Loucy (cell line): ENCODE measurements at regions not wholly inside any gene's neighbourhood (a gene's known extent, or its start where the extent isn't known, plus 50 kb on each side); places are given as distances from the start of the nearest gene placed in this dataset.

Experiments used
- H2AFZ ChIP-seq: fragments of 200-600 bp; sonication (generic); 2 replicates; pipeline ENCODE4 v1.6.0; 2016; ENCODE audit warnings: antibody characterized with exemption, mild to moderate bottlenecking, low read length, moderate library complexity
- H3F3A ChIP-seq: fragments of 200-600 bp; 2 replicates; pipeline ENCODE4 v1.6.0; 2016; ENCODE audit warnings: antibody characterized with exemption, low read depth, mild to moderate bottlenecking
- H3K27me3 ChIP-seq: fragments of 200-600 bp; sonication (generic); 2 replicates; pipeline ENCODE4 v1.6.1; 2014; ENCODE audit warnings: low read length, mild to moderate bottlenecking; ENCODE audit not compliant: insufficient read depth, poor library complexity, severe bottlenecking
- H3K36me3 ChIP-seq: fragments of 200-600 bp; sonication (generic); 2 replicates; pipeline ENCODE4 v1.6.1; 2016; ENCODE audit warnings: low read length; ENCODE audit not compliant: insufficient read depth
- H3K4me1 ChIP-seq: fragments of 200-600 bp; sonication (generic); 2 replicates; pipeline ENCODE4 v1.5.1; 2014; ENCODE audit warnings: low read length, mild to moderate bottlenecking; ENCODE audit not compliant: insufficient read depth, poor library complexity, severe bottlenecking
- H3K4me2 ChIP-seq: fragments of 200-600 bp; sonication (generic); 2 replicates; pipeline ENCODE4 v1.6.0; 2014; ENCODE audit warnings: antibody characterized with exemption, low read length, low read depth, mild to moderate bottlenecking; ENCODE audit not compliant: poor library complexity, severe bottlenecking
- H3K4me3 ChIP-seq: fragments of 200-600 bp; sonication (generic); 2 replicates; pipeline ENCODE4 v1.5.1; 2014; ENCODE audit warnings: low read length, mild to moderate bottlenecking, mixed read lengths; ENCODE audit not compliant: poor library complexity, severe bottlenecking
- H3K79me2 ChIP-seq: fragments of 200-600 bp; sonication (generic); 2 replicates; pipeline ENCODE4 v1.6.1; 2014; ENCODE audit warnings: low read length; ENCODE audit not compliant: insufficient read depth
- H3K9ac ChIP-seq: fragments of 200-600 bp; sonication (generic); 2 replicates; pipeline ENCODE4 v1.6.0; 2014; ENCODE audit warnings: mild to moderate bottlenecking, low read depth, low read length, moderate library complexity; ENCODE audit not compliant: poor library complexity, severe bottlenecking
- H3K9me2 ChIP-seq: fragments of 200-600 bp; sonication (generic); replicated peaks from 2 replicates; pipeline ENCODE4 v1.6.1; 2016; ENCODE audit warnings: low read depth, low read length, mixed read lengths
- H3K9me3 ChIP-seq: fragments of 200-600 bp; sonication (generic); 2 replicates; pipeline ENCODE4 v1.6.1; 2014; ENCODE audit warnings: mild to moderate bottlenecking, antibody characterized with exemption, low read length, low read depth; ENCODE audit not compliant: insufficient read depth
- H4K20me1 ChIP-seq: fragments of 200-600 bp; sonication (generic); 2 replicates; pipeline ENCODE4 v1.6.0; 2014; ENCODE audit warnings: antibody characterized with exemption, low read length, mild to moderate bottlenecking; ENCODE audit not compliant: insufficient read depth, poor library complexity, severe bottlenecking
- EZH2phosphoT487 ChIP-seq: fragments of 200-600 bp; IDR thresholded peaks from 2 replicates; pipeline ENCODE4 v1.6.1; 2018; ENCODE audit warnings: antibody characterized with exemption, mild to moderate bottlenecking, moderate library complexity, borderline replicate concordance
- TF ChIP-seq, protein P1 (sequence below): fragments of 200-600 bp; sonication (generic); conservative IDR thresholded peaks from 2 replicates; pipeline ENCODE4 v1.5.1; 2014; ENCODE audit warnings: mild to moderate bottlenecking, antibody characterized with exemption, low read length

DNA sequence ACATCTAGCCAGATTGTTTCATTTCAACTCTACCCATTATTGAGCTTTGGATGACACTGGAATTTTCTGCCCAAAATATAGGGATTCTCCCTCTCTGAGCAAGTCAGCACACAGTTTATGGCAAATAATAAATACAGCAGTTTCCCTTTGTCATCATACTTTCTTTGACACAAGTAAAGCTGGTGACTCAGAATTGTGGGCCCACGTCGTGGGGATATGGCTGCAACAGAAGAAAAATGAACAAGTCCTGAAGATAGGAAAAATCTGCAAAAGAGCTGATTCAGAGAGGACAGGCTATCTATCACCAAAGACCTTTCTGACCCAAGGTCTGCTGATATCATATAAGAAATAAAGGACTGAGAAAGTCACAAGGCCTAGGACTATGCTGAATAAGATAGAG is 236.3 kb upstream of the ZC3H12C start:
- Histone ChIP-seq H3K9ac (no peak overlapping the region), H3K27me3 (no peaks in the 10 kb centered on the region), H3F3A (no peaks in the 10 kb centered on the region), H3K36me3 (no peaks in the 10 kb centered on the region), H4K20me1 (no peaks in the 10 kb centered on the region), H3K4me1 (no peaks in the 10 kb centered on the region), H2AFZ (no peak overlapping the region), H3K9me2 (no peaks in the 10 kb centered on the region), H3K79me2 (no peaks in the 10 kb centered on the region), H3K9me3 (no peaks in the 10 kb centered on the region), H3K4me3 (no peak overlapping the region), H3K4me2 (no peak overlapping the region)
- TF ChIP-seq, protein P1, sequence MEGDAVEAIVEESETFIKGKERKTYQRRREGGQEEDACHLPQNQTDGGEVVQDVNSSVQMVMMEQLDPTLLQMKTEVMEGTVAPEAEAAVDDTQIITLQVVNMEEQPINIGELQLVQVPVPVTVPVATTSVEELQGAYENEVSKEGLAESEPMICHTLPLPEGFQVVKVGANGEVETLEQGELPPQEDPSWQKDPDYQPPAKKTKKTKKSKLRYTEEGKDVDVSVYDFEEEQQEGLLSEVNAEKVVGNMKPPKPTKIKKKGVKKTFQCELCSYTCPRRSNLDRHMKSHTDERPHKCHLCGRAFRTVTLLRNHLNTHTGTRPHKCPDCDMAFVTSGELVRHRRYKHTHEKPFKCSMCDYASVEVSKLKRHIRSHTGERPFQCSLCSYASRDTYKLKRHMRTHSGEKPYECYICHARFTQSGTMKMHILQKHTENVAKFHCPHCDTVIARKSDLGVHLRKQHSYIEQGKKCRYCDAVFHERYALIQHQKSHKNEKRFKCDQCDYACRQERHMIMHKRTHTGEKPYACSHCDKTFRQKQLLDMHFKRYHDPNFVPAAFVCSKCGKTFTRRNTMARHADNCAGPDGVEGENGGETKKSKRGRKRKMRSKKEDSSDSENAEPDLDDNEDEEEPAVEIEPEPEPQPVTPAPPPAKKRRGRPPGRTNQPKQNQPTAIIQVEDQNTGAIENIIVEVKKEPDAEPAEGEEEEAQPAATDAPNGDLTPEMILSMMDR: no peak
- TF ChIP-seq EZH2phosphoT487: no peak

DNA sequence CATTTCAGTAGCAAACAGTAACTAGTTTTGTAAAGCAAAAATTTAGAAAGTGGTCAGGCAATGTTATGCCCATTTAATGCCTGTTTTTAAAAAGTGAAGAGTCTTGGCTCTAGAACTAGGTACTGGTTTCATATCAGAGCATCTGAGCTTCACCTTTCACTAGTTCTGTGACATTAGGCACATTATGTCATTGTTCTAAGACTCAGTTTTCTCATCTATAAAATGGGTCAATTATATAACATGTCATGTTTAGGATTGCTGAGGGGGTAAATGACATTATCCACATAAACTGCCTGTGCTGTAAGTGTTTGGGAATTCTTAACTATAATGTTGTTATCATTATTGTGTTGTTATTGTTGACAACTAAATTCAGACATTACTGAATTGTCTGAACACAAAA is 235.6 kb upstream of the ZC3H12C start:
- Histone ChIP-seq H3K9me2 (no peaks in the 10 kb centered on the region), H3K27me3 (no peaks in the 10 kb centered on the region), H3K36me3 (no peaks in the 10 kb centered on the region), H3K79me2 (no peaks in the 10 kb centered on the region), H3K4me1 (no peaks in the 10 kb centered on the region), H4K20me1 (no peaks in the 10 kb centered on the region), H3K4me3 (no peak overlapping the region), H3K9me3 (no peaks in the 10 kb centered on the region), H3F3A (no peaks in the 10 kb centered on the region), H2AFZ (no peak overlapping the region), H3K4me2 (no peak overlapping the region), H3K9ac (no peak overlapping the region)
- no peak for TF ChIP-seq EZH2phosphoT487
- TF ChIP-seq, protein P1: no peak

DNA sequence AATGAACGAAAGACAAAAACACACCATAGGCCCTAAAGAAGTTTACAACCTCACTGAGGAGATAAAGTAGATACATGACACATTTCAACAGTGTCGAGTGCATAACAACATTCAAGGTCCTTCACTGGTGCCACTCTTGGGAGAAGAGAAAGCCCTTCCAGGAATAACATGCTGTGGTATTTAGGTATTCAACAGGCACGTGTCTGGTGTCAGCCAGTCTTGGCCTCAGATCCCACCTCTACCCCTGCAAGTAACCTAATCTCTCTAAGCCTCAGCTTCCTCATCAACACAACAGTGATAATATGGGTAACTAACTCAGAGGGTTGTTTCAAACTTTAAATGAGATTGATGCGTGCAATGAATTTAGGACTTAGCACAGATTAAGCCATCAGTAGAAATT is 235.0 kb upstream of the ZC3H12C start:
- H3K9ac ChIP-seq: no peak overlapping the region
- TF ChIP-seq, protein P1: no peak
- TF ChIP-seq EZH2phosphoT487: no peak
- H2AFZ ChIP-seq: no peak overlapping the region

More for the DNA sequence above, 235.0 kb upstream of the ZC3H12C start:
- Histone ChIP-seq H3K4me3 (no peak overlapping the region), H3K9me2 (no peaks in the 10 kb centered on the region), H3F3A (no peaks in the 10 kb centered on the region), H4K20me1 (no peaks in the 10 kb centered on the region), H3K4me2 (no peak overlapping the region), H3K4me1 (no peaks in the 10 kb centered on the region), H3K27me3 (no peaks in the 10 kb centered on the region), H3K79me2 (no peaks in the 10 kb centered on the region), H3K36me3 (no peaks in the 10 kb centered on the region), H3K9me3 (no peaks in the 10 kb centered on the region)
